Right lung (tissue), 2 donors: ENCODE measurements at regions not wholly inside any gene's neighbourhood (a gene's known extent, or its start where the extent isn't known, plus 50 kb on each side); places are given as distances from the start of the nearest gene placed in this dataset.
"Not testable (repeated sequence)": the region's sequence is repeated elsewhere in the genome, so short reads cannot be mapped to it uniquely, and the experiment has no call there.

Source experiments
- DNase-seq, 2 donors: peaks; one replicate each; pipeline ENCODE4 v3.0.0-alpha.2; 2013

GRCh38 chr7:137110091-137110509 is 233.4 kb downstream of the PTN start:
- no peak for DNase-seq

GRCh38 chr7:137107802-137108201 is 235.7 kb downstream of the PTN start:
- not testable (repeated sequence) for DNase-seq

GRCh38 chr7:137103526-137103925 is 235.1 kb downstream of the CHRM2 start:
- DNase-seq = not testable (repeated sequence)

GRCh38 chr7:137097111-137097510 is 228.7 kb downstream of the CHRM2 start:
- DNase-seq = no peak

GRCh38 chr7:137096607-137097006 is 228.2 kb downstream of the CHRM2 start:
- DNase-seq = no peak

GRCh38 chr7:137093198-137093597 is 224.7 kb downstream of the CHRM2 start:
- no peak for DNase-seq

- no peak for DNase-seq
These were observed 222.9 kb downstream of the CHRM2 start for GRCh38 chr7:137091396-137091795.

GRCh38 chr7:137086896-137087295 is 218.4 kb downstream of the CHRM2 start:
- DNase-seq = no peak

GRCh38 chr7:137084607-137085380 is 216.3 kb downstream of the CHRM2 start:
- DNase-seq = no peak

- DNase-seq = no peak
These were observed 213.9 kb downstream of the CHRM2 start for GRCh38 chr7:137082391-137082790.

GRCh38 chr7:137081321-137082093 is 213.1 kb downstream of the CHRM2 start:
- DNase-seq = peak; percentile 31 to 50

- DNase-seq = no peak
These were observed 212.2 kb downstream of the CHRM2 start for GRCh38 chr7:137080516-137081203.

GRCh38 chr7:137078781-137079180 is 210.3 kb downstream of the CHRM2 start:
- DNase-seq = no peak

- DNase-seq = no peak
These were observed 206.1 kb downstream of the CHRM2 start for GRCh38 chr7:137074391-137075030.

- DNase-seq = no peak
These were observed 205.3 kb downstream of the CHRM2 start for GRCh38 chr7:137073571-137074325.
